Non-pigmented ciliary epithelial cell (primary cell): ENCODE measurements at regions not wholly inside any gene's neighbourhood (a gene's known extent, or its start where the extent isn't known, plus 50 kb on each side); places are given as distances from the start of the nearest gene placed in this dataset.
"Not testable (repeated sequence)": the region's sequence is repeated elsewhere in the genome, so short reads cannot be mapped to it uniquely, and the experiment has no call there.

Experiments
- DNase-seq: peaks from one replicate; pipeline ENCODE4 v3.0.0-alpha.2; 2010; ENCODE audit warnings: low read depth

- DNase-seq = no peak
Observed at GRCh38 chr6:74018825-74019224, 322.8 kb downstream of the CD109 start.

- no peak for DNase-seq
Observed at GRCh38 chr6:74015427-74015826, 319.4 kb downstream of the CD109 start.

DNA sequence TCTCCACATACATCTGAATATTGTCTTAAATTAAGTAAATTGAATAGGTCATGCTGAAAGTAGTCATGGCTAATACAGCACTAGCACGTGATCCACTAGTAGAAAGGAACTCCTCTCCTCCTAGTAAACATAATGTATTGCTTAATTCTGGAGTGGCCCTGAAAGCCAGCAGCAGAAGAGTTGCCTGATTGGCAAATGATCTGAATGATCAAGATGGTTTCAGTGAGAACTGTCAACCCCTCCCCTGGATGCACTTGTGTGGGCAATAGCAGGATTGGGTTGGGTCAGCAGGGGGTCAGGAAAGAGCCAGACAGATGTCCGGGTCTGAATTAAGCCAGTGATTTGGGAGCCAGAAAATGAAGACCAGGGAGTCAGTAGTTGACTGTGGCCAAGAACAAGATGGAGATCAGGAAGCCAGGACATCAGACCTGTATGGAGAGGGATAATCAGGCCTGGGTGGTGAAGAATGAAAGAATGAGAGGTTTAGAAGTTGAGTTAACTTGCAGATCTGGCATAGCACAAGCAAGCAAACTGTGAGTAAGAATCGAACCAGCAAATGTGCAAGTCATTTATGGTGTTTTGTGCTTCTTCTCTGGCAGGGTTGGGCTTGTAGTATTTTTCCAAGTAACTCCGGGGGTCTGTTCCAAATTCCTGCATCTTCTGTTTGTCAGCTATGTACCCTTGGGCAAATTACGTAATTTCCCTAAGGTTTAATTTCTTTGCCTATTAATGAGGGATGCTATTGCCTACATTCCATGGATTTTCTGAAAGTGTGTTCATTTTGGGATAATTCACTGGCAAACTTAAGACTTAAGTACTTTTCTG is 304.9 kb downstream of the CD109 start:
- no peak for DNase-seq

DNA sequence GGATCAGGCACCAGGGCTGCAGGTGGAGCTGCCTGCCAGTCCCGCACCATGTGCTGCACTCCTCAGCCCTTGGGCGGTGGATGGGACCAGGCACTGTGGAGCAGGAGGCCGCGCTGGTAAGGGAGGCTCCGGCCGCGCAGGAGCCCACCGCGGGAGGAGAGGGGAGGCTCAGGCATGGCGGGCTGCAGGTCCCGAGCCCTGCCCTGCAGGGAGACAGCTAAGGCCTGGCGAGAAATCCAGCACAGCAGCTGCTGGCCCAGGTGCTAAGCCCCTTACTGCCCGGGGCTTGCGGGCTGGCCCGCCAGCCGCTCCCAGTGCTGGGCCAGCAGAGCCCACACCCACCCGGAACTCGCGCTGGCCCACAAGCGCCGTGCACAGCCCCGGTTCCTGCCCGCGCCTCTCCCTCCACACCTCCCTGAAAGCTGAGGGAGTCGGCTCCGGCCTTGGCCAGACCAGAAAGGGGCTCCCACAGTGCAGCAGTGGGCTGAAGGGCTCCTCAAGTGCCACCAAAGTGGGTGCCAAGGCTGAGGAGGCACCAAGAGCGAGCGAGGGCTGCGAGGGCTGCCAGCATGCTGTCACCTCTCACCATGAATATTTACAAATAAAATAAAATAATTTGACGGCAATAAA is 294.7 kb downstream of the CD109 start:
- DNase-seq = not testable (repeated sequence)

- DNase-seq = no peak
Observed at GRCh38 chr6:73989428-73989827, 293.4 kb downstream of the CD109 start.

DNA sequence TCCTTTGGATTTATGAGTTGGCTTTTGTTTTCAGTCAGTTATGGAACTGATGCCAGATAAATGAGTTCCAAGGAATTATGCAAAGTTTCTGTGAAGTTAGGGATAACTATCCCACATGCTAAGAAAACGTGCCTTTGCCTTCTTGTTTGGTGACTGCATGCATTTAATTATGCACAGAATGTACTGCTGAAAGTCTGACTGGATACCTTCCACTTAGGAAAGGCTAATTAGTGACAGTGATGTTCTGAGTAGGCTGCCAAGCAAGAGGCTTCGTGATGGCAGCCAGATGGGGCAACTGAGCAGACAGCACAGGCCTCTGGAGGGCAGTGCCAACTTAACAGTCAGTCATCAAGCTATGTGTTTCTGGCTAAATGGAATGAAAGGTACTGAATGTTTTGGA is 289.9 kb downstream of the CD109 start:
- DNase-seq = no peak

DNA sequence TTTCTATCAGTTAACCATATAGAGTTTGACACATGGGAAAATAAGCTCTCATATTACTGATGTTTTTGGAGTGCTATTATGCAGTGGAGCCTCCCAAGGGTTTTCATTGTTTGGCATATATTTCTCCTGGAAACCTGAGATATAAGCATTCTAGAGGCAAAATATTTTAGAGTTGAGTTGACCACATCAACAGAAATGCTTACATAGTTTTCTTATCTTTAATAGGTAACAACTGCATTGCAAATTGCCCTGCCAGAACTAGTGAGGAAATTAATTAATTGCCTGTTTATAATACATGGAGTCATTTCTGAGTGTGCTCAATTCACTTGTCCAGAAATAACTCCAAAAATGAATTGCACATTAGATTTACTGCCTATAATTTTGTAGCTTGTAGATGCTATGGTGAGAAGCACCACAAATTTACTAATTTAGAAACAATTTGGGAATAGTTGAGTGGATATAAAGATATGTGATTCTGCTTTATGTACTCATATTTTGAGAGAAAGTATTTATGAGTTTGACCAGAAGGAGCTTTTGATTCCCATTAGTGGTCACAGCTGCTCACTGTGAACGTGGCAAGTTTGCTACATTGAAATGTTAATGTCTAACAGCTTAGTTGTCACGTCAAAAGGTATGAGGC is 288.7 kb downstream of the CD109 start:
- DNase-seq = no peak

GRCh38 chr6:73983367-73983766 is 287.4 kb downstream of the CD109 start:
- DNase-seq = peak; percentile 74

GRCh38 chr6:73980096-73980495 is 284.1 kb downstream of the CD109 start:
- no peak for DNase-seq

DNA sequence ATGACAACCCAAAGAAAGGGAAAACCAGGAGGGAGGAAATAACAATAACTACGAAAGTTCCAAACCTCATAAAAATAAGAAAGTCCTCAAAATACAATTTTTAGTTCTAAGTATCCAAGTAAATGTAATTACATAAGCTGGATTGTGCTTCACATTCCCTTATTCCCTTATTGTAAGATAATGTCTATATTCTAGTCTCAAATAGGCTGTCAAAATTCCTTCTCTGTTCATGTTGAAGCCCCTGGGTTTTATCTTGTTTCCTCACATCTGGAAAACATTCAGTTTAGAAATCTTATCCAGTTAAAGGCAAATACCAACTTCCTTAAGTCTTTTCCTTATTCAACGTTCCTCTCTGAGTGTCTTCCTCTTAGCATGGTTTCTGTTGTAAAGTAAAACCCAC is 282.3 kb downstream of the CD109 start:
- DNase-seq = no peak

DNA sequence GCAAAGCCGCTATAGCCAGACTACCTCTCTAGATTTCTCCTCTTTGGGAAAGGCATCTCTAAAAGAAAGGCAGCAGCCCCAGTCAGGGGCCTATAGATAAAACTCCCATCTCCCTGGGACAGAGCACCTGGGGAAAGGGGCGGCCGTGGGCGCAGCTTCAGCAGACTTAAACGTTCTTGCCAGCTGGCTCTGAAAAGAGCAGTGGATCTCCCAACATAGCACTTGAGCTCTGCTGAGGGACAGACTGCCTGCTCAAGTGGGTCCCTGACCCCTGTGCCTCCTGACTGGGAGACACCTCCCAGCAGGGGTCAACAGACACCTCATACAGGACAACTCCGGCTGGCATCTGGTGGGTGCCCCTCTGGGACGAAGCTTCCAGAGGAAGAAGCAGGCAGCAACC is 276.5 kb downstream of the CD109 start:
- DNase-seq = not testable (repeated sequence)

DNA sequence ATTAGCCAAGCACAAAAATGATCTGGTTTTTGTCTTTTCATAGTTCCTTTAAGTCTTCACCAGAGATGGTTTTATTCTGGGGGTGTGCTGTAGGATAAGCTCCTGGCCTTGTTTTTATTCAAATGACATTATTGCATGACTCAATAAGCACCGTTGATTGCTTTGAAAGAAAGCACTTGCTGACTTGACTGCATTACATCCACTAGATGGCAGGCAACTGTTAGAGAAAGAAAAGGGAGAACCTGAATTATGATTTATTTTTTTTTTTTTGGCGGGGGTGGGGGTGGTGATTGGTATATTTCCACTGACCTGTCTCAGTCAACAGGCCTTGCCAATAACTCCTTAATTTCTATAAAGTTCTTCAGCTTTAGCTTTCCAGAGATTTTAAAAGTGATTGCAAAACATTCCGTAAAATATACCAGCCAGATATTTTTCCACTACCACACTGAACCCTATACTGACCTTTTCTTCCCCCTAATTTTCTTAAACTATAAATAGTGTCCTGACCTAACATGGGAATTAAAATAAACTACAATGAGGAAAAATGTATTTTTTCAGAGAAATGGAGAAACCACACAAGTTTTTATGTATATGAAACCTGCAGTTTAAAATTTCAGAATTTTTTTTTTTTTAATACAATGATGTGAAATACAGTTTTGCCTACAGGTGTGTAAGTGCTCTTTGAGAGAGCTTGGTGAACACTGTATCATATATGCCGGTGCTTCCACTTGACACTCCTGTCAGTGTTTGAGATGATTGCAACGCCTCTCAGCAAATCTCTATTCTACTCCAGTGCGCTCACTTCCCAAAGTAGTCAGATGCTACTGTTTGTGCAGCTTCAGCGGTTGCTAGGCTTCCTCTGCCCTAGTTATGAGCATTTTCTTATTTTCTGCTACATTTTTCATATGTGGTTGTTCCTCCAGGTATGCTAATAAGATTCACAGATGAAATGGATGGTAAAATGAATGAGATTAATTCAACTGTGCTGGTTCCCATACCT is 274.3 kb downstream of the CD109 start:
- peak; percentile 46 for DNase-seq

DNA sequence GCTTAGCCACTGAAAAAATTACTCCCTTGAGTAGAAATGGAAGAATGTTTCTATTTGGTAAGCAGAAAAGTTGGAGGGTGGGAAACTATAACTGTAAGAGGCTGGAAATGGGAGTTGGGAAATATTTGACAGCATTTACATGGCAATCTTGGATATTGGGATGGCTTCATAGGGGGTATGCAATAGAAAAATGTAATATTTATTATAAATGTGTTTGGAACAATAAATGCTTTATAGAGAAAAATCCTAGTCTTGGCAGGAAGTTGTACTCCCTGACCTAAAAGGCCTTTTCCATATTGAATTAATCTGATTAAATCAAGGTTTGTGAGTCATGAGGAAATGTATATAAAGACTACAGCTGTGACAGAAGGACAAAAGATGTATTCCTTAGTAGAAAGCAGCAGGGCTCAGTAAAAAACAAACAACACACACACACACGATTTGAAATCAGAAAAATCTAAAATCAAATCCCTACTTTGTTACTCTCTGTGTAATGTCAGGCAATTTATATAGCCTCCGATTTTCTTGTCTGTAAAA is 272.3 kb downstream of the CD109 start:
- no peak for DNase-seq

DNA sequence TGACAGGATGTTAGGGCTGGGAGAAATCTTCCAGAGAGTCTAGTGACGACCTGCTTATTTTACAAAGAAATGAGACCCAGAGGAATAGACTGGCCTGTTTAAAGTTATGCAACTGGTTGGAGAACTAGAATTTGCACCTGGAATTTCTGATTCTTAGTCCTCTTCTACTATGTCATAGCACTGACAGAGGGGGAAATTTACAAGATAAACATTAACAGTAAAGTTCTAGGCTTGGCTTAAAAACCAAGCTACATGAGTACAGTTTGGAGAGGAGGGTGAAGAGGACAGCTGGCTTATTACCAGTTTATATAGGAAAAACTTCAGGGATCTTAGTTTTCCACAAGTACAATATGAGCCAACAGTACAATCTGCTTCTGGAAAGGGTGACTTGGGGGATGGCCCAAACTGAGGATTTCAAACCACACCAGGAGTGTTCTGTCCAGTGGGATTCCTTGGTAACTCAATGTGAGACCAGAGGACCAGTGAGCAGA is 269.6 kb downstream of the CD109 start:
- no peak for DNase-seq

- DNase-seq = no peak
Observed at GRCh38 chr6:73964241-73964854, 268.3 kb downstream of the CD109 start.

DNA sequence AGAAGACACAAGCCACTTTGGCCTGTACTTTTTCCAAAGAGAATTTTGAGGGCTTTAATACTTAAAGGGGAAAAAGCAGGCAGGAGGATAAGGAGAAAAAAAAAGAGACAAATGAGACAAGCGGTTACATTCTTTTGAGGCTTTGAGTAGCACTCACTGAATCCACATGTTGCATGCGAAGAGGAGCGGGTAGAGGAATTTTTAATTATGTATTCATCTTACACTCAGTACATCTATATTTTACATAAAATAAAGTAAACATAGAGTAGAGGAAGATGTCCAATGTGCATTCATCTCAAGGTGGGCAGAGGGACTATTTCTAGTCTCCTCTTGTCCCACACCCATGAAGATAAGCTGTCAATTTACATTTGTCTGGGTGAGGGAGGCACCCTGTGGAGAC is 266.9 kb downstream of the CD109 start:
- no peak for DNase-seq

DNA sequence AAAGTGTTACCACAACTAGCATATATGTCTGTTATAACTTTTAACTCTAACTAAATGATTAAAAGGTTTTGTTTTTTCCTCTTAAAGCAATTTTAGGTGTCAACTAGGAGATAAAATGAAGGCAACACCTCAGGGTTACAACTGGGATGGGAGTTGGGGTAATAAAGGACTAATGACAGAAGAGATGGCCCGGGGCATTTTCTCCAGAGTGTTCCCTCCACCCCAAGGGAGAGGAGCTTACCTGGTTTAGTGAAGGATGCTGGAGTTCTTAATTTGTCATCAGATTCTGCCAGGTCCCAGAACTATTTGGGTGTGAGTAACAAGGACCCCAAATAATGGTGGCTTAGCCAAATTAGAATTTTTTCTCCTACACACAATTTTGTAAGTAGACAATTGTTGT is 260.3 kb downstream of the CD109 start:
- DNase-seq = no peak

DNA sequence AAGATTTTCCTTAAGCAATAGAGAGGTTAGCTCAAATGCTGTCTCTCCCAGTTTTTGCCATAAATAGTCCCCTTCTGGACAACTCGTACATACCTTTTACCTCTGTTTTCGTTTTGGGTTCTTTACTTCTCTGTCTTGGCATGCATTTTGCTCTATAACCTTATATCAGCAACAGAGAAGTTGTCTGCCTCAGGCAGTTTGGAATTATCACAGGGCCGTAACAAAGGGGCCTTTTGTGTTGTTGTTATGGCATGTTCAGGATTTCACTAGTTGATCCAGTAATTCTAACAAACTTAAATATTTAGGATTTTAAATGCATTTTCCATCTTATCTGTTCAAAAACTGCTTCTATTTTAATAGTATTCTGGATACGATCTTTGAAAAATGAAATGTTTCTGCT is 259.8 kb downstream of the CD109 start:
- no peak for DNase-seq

DNA sequence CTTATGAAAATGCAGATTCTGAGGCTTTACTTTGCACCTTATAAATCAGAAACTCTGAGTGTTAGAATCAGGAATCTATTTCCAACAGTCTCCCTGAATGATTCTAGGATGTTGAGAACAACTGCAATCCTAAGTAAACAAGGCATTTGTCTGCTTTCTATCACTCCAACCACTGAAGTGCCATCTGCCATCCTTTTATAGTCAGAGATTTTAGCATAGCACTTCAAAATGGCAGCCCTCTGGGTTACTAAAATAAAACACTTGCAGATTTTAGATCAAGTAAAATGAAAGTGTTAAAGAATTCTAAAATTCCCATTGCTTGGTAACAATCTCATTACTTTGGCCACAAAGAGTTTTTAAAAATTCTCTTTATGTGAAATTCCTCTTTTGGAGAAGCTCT is 258.9 kb downstream of the CD109 start:
- no peak for DNase-seq

DNA sequence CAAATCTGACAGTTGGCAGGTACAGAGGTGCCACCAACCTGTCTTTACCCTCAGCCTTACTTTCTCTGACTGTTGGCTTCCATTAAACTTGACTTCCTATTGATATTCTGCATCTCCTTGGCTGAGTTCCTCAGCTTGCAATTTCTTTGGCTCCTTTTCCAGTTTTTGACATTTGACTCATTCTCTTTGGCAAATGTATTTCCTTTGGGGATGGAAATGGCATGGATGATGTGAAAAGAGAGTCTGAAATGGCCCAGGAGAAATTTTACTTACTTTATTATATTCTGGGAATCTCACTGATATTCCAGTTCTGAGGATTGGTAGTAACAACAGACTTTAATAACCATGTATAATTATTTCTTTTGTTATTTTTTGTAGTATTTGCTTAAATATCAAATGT is 255.2 kb downstream of the CD109 start:
- DNase-seq = no peak
